ENCODE measurements at regions not wholly inside any gene's neighbourhood (a gene's known extent, or its start where the extent isn't known, plus 50 kb on each side); places are given as distances from the start of the nearest gene placed in this dataset.

DNA sequence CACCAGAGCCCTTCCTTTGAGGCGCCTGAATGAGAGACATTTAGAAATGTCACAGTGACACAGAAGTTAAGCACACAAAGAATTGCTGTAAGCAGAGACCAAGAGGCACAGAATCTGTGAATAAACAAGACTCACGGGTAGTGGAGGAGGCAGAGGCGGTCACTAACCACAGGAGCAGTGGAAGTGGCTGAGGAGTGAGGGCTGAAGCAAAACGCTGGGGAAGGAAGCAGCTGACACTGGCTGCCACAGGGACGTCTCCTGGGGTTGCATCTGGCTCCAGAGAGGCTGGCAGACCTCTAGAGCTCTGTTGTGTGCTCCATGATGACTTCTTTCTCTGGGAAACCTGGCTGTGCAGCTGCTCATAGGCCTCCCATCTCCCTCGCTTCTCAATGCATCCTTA, 65.0 kb upstream of the SLC2A12 start:
- no peak for DNase-seq (ENCODE audit: low spot score)

DNA sequence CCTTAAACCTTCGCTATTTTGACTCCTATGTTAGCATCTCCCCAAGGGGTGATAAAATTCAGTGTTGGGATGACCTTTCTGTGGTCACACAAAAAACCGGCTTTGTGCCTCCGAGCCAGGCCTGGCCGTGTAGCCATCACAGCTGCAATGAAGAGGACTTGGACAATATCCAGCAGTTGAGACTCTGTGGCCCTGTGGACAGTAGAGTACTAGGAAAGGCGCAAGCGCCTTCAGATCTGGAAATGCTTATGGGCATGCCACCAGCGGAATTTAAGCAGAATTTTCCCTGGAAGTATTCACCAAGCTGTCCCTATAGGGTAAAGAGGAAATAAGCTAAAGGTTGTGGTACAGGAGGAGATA, 63.3 kb upstream of the SLC2A12 start:
- no peak for DNase-seq (ENCODE audit: low spot score)

- DNase-seq (ENCODE audit: low spot score), result no peak
Observed at GRCh38 chr6:134114918-134115714, 62.7 kb upstream of the SLC2A12 start.

GRCh38 chr6:134114489-134114888, 62.1 kb upstream of the SLC2A12 start:
- no peak for DNase-seq (ENCODE audit: low spot score)

GRCh38 chr6:134111726-134112125, 59.3 kb upstream of the SLC2A12 start:
- no peak for DNase-seq (ENCODE audit: low spot score)

DNA sequence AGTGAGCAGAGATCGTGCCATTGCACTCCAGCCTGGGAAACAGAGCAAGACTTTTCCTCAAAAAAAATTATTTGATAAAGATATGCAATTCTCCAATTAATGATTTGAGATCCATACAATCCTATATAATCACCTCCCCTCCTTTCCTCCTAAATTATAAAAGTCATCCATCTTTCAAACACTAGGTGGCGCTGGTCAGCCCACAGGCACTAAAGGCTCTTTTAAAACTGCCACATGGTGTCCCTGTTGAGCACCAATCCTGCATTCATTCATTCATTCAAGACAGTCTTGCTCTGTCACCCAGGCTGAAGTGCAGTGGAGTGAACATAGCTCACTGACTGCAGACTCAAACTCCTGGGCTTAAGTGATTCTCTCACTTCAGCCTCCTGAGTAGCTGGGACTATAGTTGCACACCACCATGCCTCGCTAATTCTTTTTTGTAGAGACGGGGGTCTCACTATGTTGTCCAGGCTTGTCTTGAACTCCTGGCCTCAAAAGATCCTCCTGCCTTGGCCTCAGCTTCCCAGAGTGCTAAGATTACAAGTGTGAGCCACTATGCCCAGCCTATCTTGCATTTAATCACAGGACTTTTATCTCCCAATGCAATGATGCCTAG, 58.7 kb upstream of the SLC2A12 start:
- peak; percentile 81 for DNase-seq (ENCODE audit: low spot score)

DNA sequence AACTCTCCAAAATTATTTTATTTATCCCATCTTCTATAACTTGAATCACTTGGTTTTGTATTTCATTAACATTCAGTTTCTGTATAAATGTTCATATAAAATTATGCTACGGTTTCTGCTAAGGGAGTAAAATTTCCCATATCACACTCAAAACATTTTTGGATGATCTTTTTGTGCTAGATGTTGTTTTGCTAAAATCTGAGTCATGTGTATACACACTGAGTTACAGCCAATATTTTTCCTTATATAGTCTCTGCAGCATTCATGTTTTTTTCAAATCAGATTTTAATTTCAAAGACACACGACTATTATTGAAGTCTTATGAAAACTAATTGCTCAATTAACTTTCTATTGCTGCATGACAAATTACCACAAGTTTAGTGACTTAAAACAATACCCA, 54.3 kb upstream of the SLC2A12 start:
- no peak for DNase-seq (ENCODE audit: low spot score)

- DNase-seq (ENCODE audit: low spot score), result no peak
Observed at GRCh38 chr6:134105940-134106339, 53.5 kb upstream of the SLC2A12 start.

GRCh38 chr6:134103006-134103405, 50.6 kb upstream of the SLC2A12 start:
- no peak for DNase-seq (ENCODE audit: low spot score)

Data from hematopoietic multipotent progenitor cell treated with erythropoietin and hydrocortisone succinate and interleukin-3 and kit ligand, for 15 days (in vitro differentiated cells).